Germinal center (tissue), 1 donor: ENCODE measurements at regions not wholly inside any gene's neighbourhood (a gene's known extent, or its start where the extent isn't known, plus 50 kb on each side); places are given as distances from the start of the nearest gene placed in this dataset.

Experiments
- DNase-seq: peaks from one replicate; pipeline ENCODE4 v3.0.0; 2012; ENCODE audit warnings: mixed read lengths, low spot score

GRCh38 chr9:115615821-115616665 is 498.1 kb upstream of the TNC start:
- DNase-seq = no peak

DNA sequence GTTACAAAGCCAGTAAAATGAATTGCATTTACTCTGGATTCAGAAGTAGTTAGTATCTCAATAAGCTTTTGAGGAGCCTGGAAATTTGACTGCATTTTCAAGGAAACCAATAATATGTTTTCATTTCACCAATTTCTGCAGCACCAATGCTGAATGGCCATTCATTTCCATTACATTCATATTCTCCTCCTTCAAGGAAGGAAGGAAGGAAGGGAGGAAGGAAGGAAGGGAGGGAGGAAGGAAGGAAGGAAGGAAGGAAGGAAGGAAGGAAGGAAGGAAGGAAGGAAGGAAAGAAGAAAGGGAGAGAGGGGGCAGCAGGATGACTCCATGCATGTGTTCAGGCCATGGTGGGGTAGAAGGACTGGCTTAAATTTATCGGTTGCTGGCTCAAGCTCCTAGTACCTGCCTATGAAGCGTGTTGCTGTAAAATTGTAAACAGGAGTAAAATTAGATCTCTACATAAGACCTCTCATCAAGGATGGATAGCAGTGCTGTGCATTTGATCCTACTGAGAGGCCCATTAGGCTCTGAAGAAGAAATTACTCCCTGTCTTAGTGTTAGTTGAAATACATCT is 498.8 kb upstream of the TNC start:
- no peak for DNase-seq

DNA sequence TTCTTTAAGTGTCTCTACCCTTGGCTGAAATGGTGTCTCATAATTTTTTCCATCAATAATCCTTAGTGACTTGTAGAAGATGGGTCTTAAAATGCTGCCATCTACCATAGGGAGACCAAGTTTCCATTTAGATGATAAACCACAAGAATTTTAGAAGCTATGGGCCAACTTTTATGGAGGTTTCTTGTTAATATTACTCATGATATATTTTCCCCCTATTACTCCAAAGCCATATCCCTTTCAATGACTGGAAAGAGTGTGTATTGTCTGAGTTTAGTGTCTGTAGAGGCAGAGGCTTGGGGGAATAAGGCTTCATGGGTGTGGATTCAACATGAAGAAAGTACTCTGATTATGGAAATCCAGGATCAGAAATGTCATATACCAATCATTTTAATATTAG is 507.3 kb upstream of the TNC start:
- DNase-seq = no peak

GRCh38 chr9:115625954-115626353 is 508.0 kb upstream of the TNC start:
- DNase-seq = no peak

- no peak for DNase-seq
Observed at GRCh38 chr9:115627511-115627910, 509.6 kb upstream of the TNC start.

GRCh38 chr9:115628426-115628825 is 510.5 kb upstream of the TNC start:
- DNase-seq = no peak

DNA sequence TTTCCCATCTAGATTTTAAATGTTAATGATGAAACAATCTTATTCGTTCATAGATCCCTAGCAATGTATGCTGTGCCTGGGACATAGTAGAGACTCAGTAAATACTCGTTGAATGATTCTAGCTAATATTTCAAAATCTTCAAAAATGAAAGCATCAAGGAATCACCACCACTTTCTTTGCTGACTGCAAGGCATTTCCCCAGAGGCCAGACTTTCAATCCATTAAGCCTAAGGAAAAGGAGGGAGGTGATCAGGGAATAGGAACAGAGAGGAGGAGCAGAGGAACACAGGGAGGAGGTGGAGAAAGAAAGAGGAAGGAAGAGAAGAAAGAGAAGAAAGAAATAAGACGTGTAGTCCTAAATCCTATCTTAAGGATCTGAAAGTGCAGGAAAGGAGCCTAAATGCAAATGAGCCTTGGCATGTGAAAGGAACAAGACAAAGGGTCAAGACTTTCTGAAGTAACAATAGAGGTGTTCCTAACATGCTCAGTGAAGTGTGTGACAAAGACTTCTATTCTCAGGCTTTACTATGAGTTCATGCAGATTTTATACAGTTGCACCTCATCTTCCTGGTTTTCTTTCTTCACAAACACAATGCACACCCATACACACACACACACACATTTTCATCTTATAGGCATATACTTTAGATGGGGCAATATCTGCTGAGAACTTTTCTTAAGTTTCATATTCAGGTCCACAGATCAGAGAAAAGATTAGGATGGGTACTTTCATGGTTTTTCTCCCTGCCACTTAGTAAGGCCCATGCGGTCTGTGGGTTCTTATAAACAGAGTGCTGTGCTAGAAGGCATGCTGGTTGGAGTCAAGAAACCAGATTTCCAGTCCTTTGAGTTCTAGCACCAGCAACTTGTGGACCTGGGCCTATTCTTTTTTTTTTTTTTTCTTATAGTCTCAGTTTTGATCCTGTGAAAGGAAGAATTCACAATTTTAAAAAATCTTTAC is 512.2 kb upstream of the TNC start:
- no peak for DNase-seq

- no peak for DNase-seq
Observed at GRCh38 chr9:115632391-115632790, 514.4 kb upstream of the TNC start.

DNA sequence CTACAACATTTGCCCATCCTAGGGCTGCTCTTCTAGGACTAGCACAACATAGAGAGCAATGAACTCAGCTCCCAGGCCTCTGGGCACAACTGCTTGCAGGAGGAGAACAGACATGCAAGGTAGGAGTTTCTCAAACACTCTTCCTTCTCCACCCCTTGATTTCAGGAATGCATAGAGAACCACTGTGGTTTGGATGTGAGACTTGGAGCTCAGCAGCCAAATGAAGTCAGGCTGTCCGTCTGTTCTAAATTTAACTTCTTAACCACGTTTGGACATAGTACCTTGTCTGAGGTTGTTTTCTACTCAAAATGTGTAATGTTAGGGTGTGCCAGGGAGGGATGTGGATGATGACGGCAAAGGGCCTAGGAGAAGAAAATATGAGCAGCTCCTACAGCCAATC is 515.1 kb upstream of the TNC start:
- no peak for DNase-seq

- no peak for DNase-seq
Observed at GRCh38 chr9:115635680-115636383, 517.8 kb upstream of the PAPPA start.

- no peak for DNase-seq
Observed at GRCh38 chr9:115636596-115636995, 517.0 kb upstream of the PAPPA start.

DNA sequence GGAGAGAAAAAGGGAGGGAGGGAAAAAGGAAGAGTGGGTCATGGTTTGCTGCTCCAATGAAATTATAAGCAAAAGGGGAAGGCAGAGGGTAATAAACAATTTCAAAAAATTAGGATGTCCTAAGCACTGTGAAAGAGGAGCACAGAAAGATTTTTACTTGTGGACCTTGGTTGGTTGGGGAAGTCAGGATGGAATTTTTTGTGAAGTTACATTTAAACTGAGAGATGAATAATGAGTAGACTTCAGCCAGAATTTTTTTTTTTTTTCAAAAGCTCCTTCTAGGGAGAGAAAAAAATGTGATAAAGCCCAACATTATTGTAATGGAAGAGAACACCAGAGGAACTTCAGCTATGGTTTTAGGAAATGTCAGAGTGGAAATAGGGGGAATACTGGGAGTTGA is 515.9 kb upstream of the PAPPA start:
- DNase-seq = no peak

DNA sequence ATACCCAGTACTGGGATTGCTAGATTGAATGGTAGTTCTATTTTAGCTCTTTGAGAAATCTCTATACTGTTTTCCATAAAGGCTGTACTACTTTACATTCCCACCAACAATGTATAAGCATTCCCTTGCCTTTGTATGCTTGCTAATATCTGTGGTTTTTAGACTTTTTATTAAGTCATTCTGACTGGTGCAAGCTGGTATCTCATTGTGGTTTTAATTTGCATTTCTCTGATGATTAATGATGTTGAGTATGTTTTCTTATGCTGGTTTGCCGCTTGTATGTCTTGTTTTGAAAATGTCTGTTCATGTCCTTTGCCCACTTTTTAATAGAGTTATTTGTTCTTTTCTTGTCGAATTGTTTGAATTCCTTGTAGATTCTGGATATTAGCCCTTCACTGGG is 512.7 kb upstream of the PAPPA start:
- no peak for DNase-seq

- DNase-seq = no peak
Observed at GRCh38 chr9:115642285-115642684, 511.3 kb upstream of the PAPPA start.

DNA sequence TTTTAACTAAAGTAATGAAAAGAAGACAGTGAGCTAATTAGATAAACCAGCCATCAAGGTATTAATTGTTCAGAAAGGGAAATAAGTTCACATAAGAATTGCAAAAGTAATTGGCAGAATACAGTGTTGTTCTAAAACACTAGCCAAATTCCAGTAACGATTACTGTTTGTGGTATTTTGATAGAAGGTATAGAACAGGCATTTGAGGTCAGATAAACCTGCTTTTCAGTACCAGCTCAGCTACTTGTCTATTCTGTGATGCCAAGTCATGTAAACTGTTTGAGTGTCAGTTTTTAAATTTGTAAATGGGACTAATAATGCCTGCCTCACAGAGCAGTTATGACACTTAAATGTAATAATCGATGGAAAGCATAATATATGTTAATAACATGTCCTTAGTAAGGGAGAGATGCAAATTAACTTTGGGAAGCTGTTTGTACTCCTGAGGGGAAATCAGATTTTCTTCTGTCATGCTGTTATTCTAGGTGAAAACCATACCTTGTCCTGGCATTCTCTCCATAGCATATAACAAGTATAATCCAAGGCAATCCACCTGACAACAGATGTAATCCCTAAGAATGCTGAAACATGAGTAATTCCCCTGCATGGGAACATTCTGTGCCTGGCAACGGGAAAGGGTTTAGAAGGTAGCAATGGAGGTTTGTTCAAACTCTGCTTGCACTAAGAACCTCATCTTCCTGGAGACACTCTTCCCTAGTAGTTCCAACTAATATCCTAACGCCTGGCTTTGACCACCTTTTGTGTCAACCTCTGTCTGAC is 509.5 kb upstream of the PAPPA start:
- DNase-seq = no peak

- DNase-seq = no peak
Observed at GRCh38 chr9:115649991-115650472, 503.6 kb upstream of the PAPPA start.

- DNase-seq = no peak
Observed at GRCh38 chr9:115650768-115651167, 502.8 kb upstream of the PAPPA start.

DNA sequence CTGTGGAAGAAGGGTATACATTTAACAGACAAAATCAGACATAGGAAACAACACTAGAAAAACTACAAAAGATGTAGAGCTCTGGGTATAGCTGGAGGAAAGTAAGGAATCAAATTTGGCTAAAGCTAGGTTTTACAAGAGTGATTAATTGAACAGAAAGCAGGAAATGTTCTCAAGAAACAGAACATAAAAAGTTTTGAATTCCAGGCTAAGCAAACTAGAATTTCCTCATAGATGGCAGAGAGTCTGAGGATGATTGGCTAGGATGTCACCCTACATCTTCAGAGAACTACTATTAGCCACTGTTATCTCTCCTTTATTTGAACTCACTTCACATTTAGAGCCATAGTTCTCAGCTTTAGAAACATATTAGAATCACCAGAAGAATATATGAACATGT is 502.1 kb upstream of the PAPPA start:
- DNase-seq = no peak

GRCh38 chr9:115653171-115653606 is 500.4 kb upstream of the PAPPA start:
- DNase-seq = no peak

DNA sequence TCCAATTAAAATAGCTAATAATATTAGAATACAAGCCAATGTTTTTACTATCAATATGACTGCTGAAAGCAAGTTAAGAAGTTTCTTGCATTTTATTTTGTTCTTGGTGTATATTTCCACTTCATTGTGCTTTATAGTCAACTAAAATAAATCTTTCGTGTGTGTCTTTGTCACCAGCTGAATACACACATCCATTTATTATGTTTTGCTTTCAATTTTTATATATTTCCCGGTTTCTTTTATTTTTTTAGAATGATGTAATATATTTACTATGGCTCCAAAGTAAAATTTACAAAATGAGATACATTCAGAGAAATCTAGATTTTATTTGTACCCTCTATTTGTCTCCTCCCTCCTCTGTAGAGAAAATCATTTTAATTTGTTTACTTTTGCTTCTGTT is 495.9 kb upstream of the PAPPA start:
- no peak for DNase-seq

GRCh38 chr9:115665519-115665918 is 488.1 kb upstream of the PAPPA start:
- DNase-seq = no peak
